K562 (cell line): ENCODE measurements at regions not wholly inside any gene's neighbourhood (a gene's known extent, or its start where the extent isn't known, plus 50 kb on each side); places are given as distances from the start of the nearest gene placed in this dataset.

Experiments
- ATAC-seq: fragments of 200-7000 bp; cut with Tn5 transposase; 3 replicates; pipeline ENCODE4 v1.9.1; 2020; ENCODE audit warnings: moderate library complexity
- BruUV-seq: library from RNA; stranded (reverse); fragments of 400-500 nt; replicated peaks from 2 replicates; lab custom pipeline; 2021; lab: Mats Ljungman, UMichigan
- CTCF ChIA-PET: fragments of 300-600 bp; formaldehyde crosslinking; extraction: SDS; loops from one replicate; lab custom pipeline; 2021; ENCODE audit warnings: low intra/inter-chr PET ratio; lab: Yijun Ruan, JAX
- POLR2A ChIA-PET: fragments of 300-600, 350-650 bp; sonication (Branson Sonifier 250); formaldehyde crosslinking; extraction: SDS; loops from one replicate; lab custom pipeline; 2021; ENCODE audit warnings: antibody characterized with exemption, inconsistent platforms; lab: Yijun Ruan, JAX
- DNase-seq, 4 experiments: peaks; one replicate each; pipeline versions ENCODE4 v3.0.0 to v3.0.0-alpha.2; 2011 to 2018; ENCODE audit warnings: low spot score in 3 of 4, mixed read lengths in 3 of 4; ENCODE audit errors: extremely low read depth in 1 of 4
- FAIRE-seq: peaks from 2 replicates; lab custom pipeline; 2011; peaks lifted over from hg19 to GRCh38; lab: Jason Lieb, UNC
- H2AFZ ChIP-seq: 2 replicates; pipeline ENCODE4 v1.6.0; 2011; ENCODE audit warnings: low read depth, low read length, control low read depth, inconsistent platforms
- H3K27ac ChIP-seq: fragments of 200-600 bp; 3 replicates; pipeline ENCODE4 v1.8.0; 2011; ENCODE audit warnings: low read depth, mild to moderate bottlenecking, control low read depth, inconsistent platforms, low read length, moderate library complexity, mixed read lengths; ENCODE audit errors: extremely low read depth
- H3K27me3 ChIP-seq, 2 experiments: fragments of 300-600 bp in 1 of 2; 2 replicates in 1 of 2; 3 replicates in 1 of 2; pipeline versions ENCODE4 v1.6.0 to v1.8.0; 2011; ENCODE audit warnings: inconsistent platforms in 2 of 2, low read length in 2 of 2, mild to moderate bottlenecking in 1 of 2, mixed read lengths in 1 of 2, moderate library complexity in 1 of 2; ENCODE audit not compliant: control insufficient read depth in 2 of 2, insufficient read depth in 2 of 2
- H3K36me3 ChIP-seq: fragments of 300-600 bp; 3 replicates; pipeline ENCODE4 v1.8.0; 2011; ENCODE audit warnings: mild to moderate bottlenecking, low read length, inconsistent platforms; ENCODE audit not compliant: control insufficient read depth, insufficient read depth
- H3K4me1 ChIP-seq, 2 experiments: fragments of 200-600 bp in 1 of 2; replicated peaks in 1 of 2; 2 replicates in 1 of 2; 3 replicates in 1 of 2; pipeline versions ENCODE4 v1.5.1 to v1.8.0; 2011; ENCODE audit warnings: inconsistent platforms in 2 of 2, low read length in 2 of 2, mild to moderate bottlenecking in 1 of 2, mixed read lengths in 1 of 2, moderate library complexity in 1 of 2; ENCODE audit not compliant: control insufficient read depth in 2 of 2, insufficient read depth in 2 of 2
- H3K4me2 ChIP-seq: 2 replicates; pipeline ENCODE4 v1.6.1; 2011; ENCODE audit warnings: low read length, control low read depth, inconsistent platforms, mixed read lengths; ENCODE audit not compliant: insufficient read depth
- H3K4me3 ChIP-seq: fragments of 200-600 bp; sonication (generic), shearing (Covaris generic); 2 replicates; pipeline ENCODE4 v1.5.1; 2016; ENCODE audit warnings: control low read depth, inconsistent platforms
- H3K79me2 ChIP-seq: fragments of 200-600 bp; 3 replicates; pipeline ENCODE4 v1.8.0; 2011; ENCODE audit warnings: low read length, inconsistent platforms; ENCODE audit not compliant: control insufficient read depth, insufficient read depth
- H3K9ac ChIP-seq, 2 experiments: 2 replicates each; pipeline versions ENCODE4 v1.6.0 to v1.6.1; 2011; ENCODE audit warnings: low read depth in 2 of 2, low read length in 2 of 2, control low read depth in 1 of 2, inconsistent platforms in 1 of 2, mild to moderate bottlenecking in 1 of 2, mixed read lengths in 1 of 2; ENCODE audit not compliant: insufficient read depth in 1 of 2
- H3K9me1 ChIP-seq: one replicate; pipeline ENCODE4 v1.6.0; 2011; ENCODE audit warnings: inconsistent platforms, mild to moderate bottlenecking, low read length, moderate library complexity; ENCODE audit not compliant: control insufficient read depth, insufficient read depth
- H3K9me3 ChIP-seq: replicated peaks from 2 replicates; pipeline ENCODE4 v1.5.1; 2011; ENCODE audit warnings: low read depth, low read length, inconsistent platforms; ENCODE audit not compliant: control insufficient read depth, insufficient read depth
- H4K20me1 ChIP-seq: replicated peaks from 2 replicates; pipeline ENCODE4 v1.6.1; 2011; ENCODE audit warnings: low read length, inconsistent platforms, mixed read lengths; ENCODE audit not compliant: control insufficient read depth, insufficient read depth
- BHLHE40 ChIP-seq: IDR thresholded peaks from 2 replicates; pipeline ENCODE4 v1.6.1; 2011; ENCODE audit warnings: low read length, improper control_type of control experiment
- MAFK ChIP-seq: IDR thresholded peaks from 2 replicates; pipeline ENCODE4 v1.6.1; 2011; ENCODE audit warnings: low read length, improper control_type of control experiment
- MBD2 ChIP-seq: sonication (generic); IDR thresholded peaks from 2 replicates; pipeline ENCODE4 v1.6.1; 2016; ENCODE audit warnings: low read depth, borderline replicate concordance
- MCM7 ChIP-seq, 2 experiments: fragments of 450-650 bp; IDR thresholded peaks; 2 replicates each; pipeline ENCODE4 v1.6.1; 2016 to 2018
- NCOA2 ChIP-seq, 2 experiments: fragments of 450-650 bp; IDR thresholded peaks; 2 replicates each; pipeline ENCODE4 v1.6.1; 2018; ENCODE audit warnings: mild to moderate bottlenecking in 2 of 2, moderate library complexity in 1 of 2; ENCODE audit not compliant: partially characterized antibody in 2 of 2
- NRF1 ChIP-seq, 2 experiments: fragments of 450-650 bp; IDR thresholded peaks in 1 of 2; conservative IDR thresholded peaks in 1 of 2; 2 replicates each; pipeline ENCODE4 v1.6.1; 2014; ENCODE audit warnings: mild to moderate bottlenecking in 2 of 2
- SMARCE1 ChIP-seq: fragments of 450-650 bp; IDR thresholded peaks from 2 replicates; pipeline ENCODE4 v1.7.1; 2016; ENCODE audit warnings: mild to moderate bottlenecking
- TCF7 ChIP-seq: sonication (generic); IDR thresholded peaks from 2 replicates; pipeline ENCODE4 v1.6.1; 2016; ENCODE audit warnings: antibody characterized with exemption, borderline replicate concordance
- ZBTB1 ChIP-seq: sonication (generic); formaldehyde crosslinking; IDR thresholded peaks from 2 replicates; pipeline ENCODE4 v1.8.1; 2023; ENCODE audit warnings: missing genetic modification reagents, low read depth, mild to moderate bottlenecking, borderline replicate concordance
- ZMIZ1 ChIP-seq, 2 experiments: fragments of 150-350 bp in 1 of 2; IDR thresholded peaks; 2 replicates each; pipeline ENCODE4 v1.6.1; 2012 to 2016; ENCODE audit warnings: low read depth in 2 of 2, low read length in 2 of 2, mild to moderate bottlenecking in 1 of 2, moderate library complexity in 1 of 2
- ZNF445 ChIP-seq: fragments of 250-450 bp; sonication (Bioruptor Pico); IDR thresholded peaks from 2 replicates; pipeline ENCODE4 v1.4.0; 2020; ENCODE audit warnings: low read depth, mild to moderate bottlenecking, moderate library complexity
- whole genome bisulfite sequencing: fragments of 100-300 bp; shearing (Covaris generic); methylation state at CpG from one replicate; pipeline ENCODE4 v1.1.6; 2016; ENCODE audit warnings: low coverage, mixed read lengths; ENCODE audit not compliant: insufficient coverage; ENCODE audit errors: missing lambda C conversion rate; 5-methylcytosine and 5-hydroxymethylcytosine counted together
- in situ Hi-C: fragments of 300-500 bp; cut with MboI; formaldehyde crosslinking; loops from 4 replicates; pipeline ENCODE4 v1.15.0; 2018; ENCODE audit warnings: inconsistent platforms, mixed read lengths
- intact Hi-C: fragments of 100-400 bp; cut with micrococcal nuclease; formaldehyde crosslinking; loops from 2 replicates; pipeline ENCODE4 v1.14.2; 2022
- TF ChIP-seq, protein P1 (sequence below), 2 experiments: fragments of 450-650 bp in 1 of 2; IDR thresholded peaks; 2 replicates each; pipeline ENCODE4 v1.6.1; 2011 to 2017; ENCODE audit warnings: low read depth in 2 of 2, antibody characterized with exemption in 1 of 2, borderline replicate concordance in 1 of 2, low read length in 1 of 2, mild to moderate bottlenecking in 1 of 2, mixed read lengths in 1 of 2; ENCODE audit not compliant: control insufficient read depth in 1 of 2
- TF ChIP-seq, protein P2 (sequence below): fragments of 250-450 bp; sonication (Bioruptor Pico); IDR thresholded peaks from 2 replicates; pipeline ENCODE4 v1.5.0; 2021

DNA sequence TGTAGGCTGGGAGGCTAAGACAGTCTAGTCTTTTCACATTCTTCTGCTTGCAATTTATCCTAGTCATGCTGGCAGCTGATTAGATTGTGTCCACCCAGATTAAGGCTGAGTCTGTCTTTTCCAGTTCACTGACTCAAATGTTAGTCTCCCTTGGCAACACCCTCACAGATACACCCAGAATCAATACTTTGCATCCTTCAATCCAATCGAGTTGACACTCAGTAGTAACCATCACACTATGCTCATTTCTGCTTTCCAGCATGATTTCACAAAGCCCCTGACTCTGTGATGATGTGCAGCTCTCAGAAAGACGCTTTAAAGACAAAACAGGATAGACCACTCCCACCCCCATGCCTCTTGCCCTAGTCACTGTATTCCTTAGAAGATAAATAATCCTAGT lies 693.0 kb downstream of the HTR1B start (continued):
- TF ChIP-seq, protein P1, sequence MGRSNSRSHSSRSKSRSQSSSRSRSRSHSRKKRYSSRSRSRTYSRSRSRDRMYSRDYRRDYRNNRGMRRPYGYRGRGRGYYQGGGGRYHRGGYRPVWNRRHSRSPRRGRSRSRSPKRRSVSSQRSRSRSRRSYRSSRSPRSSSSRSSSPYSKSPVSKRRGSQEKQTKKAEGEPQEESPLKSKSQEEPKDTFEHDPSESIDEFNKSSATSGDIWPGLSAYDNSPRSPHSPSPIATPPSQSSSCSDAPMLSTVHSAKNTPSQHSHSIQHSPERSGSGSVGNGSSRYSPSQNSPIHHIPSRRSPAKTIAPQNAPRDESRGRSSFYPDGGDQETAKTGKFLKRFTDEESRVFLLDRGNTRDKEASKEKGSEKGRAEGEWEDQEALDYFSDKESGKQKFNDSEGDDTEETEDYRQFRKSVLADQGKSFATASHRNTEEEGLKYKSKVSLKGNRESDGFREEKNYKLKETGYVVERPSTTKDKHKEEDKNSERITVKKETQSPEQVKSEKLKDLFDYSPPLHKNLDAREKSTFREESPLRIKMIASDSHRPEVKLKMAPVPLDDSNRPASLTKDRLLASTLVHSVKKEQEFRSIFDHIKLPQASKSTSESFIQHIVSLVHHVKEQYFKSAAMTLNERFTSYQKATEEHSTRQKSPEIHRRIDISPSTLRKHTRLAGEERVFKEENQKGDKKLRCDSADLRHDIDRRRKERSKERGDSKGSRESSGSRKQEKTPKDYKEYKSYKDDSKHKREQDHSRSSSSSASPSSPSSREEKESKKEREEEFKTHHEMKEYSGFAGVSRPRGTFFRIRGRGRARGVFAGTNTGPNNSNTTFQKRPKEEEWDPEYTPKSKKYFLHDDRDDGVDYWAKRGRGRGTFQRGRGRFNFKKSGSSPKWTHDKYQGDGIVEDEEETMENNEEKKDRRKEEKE (IDR thresholded peaks at IDR 0.05; ENCODE audit: borderline replicate concordance in 1 of 2, control insufficient read depth in 1 of 2, low read depth in 2 of 2, low read length in 1 of 2), result no peak
- TF ChIP-seq TCF7, result no peak
- TF ChIP-seq NCOA2 (IDR thresholded peaks at IDR 0.05; ENCODE audit: partially characterized antibody in 2 of 2), result no peak
- TF ChIP-seq BHLHE40, result no peak
- TF ChIP-seq NRF1 (conservative IDR thresholded peaks at IDR 0.05 in 1 of 2, IDR thresholded peaks at IDR 0.05 in 1 of 2), result no peak

GRCh38 chr6:76768556-76768955 lies 694.7 kb downstream of the HTR1B start:
- ChIA-PET POLR2A (no interaction called here), CTCF (no interaction called here)
- no peak for FAIRE-seq
- Histone ChIP-seq H3K79me2 (no peaks in the 10 kb centered on the region), H3K4me2 (no peak overlapping the region), H3K36me3 (no peaks in the 10 kb centered on the region), H3K27me3 (no peaks in the 10 kb centered on the region), H4K20me1 (no peaks in the 10 kb centered on the region), H3K27ac (no peak overlapping the region), H3K9ac (no peak overlapping the region), H2AFZ (no peak overlapping the region), H3K4me1 (no peaks in the 10 kb centered on the region), H3K4me3 (no peak overlapping the region), H3K9me3 (no peaks in the 10 kb centered on the region), H3K9me1 (no peaks in the 10 kb centered on the region)
- WGBS, result 0% methylated on average over 2 of the region's 2 CpGs
- no TSS peak for BruUV-seq
- DNase-seq, result no peak
- ATAC-seq, result no peak
- intact Hi-C loops (no loop called here), in situ Hi-C loops (no loop called here)
- TF ChIP-seq MCM7 (IDR thresholded peaks at IDR 0.05) (no peak), SMARCE1 (no peak), ZMIZ1 (IDR thresholded peaks at IDR 0.05; ENCODE audit: low read depth in 2 of 2, low read length in 2 of 2) (no peak), MAFK (no peak), ZNF445 (CRISPR knock-in tag) (no peak), MBD2 (no peak), ZBTB1 (CRISPR knock-in tag) (no peak), NRF1 (conservative IDR thresholded peaks at IDR 0.05 in 1 of 2, IDR thresholded peaks at IDR 0.05 in 1 of 2) (no peak)
- TF ChIP-seq, protein P2, sequence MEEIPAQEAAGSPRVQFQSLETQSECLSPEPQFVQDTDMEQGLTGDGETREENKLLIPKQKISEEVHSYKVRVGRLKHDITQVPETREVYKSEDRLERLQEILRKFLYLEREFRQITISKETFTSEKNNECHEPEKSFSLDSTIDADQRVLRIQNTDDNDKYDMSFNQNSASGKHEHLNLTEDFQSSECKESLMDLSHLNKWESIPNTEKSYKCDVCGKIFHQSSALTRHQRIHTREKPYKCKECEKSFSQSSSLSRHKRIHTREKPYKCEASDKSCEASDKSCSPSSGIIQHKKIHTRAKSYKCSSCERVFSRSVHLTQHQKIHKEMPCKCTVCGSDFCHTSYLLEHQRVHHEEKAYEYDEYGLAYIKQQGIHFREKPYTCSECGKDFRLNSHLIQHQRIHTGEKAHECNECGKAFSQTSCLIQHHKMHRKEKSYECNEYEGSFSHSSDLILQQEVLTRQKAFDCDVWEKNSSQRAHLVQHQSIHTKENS (CRISPR knock-in tag), result no peak
